Spinal cord (tissue), 9 donors: ENCODE measurements at regions not wholly inside any gene's neighbourhood (a gene's known extent, or its start where the extent isn't known, plus 50 kb on each side); places are given as distances from the start of the nearest gene placed in this dataset.
A peak's percentile ranks its signal among the peaks of the same experiment; 100 is the strongest.

Experiments used
- DNase-seq, 6 donors: peaks; one replicate each; pipeline versions ENCODE4 v3.0.0 to v3.0.0-alpha.2; 2013 to 2015; ENCODE audit warnings: low spot score in 6 of 6, low read depth in 4 of 6
- H3K27ac ChIP-seq: one replicate; pipeline ENCODE4 v1.5.1; 2013; ENCODE audit warnings: low read depth, low read length, control low read depth
- H3K27me3 ChIP-seq: one replicate; pipeline ENCODE4 v1.6.1; 2013; ENCODE audit warnings: low read length; ENCODE audit not compliant: control insufficient read depth, insufficient read depth
- H3K36me3 ChIP-seq: one replicate; pipeline ENCODE4 v1.6.1; 2013; ENCODE audit warnings: low read length; ENCODE audit not compliant: control insufficient read depth, insufficient read depth
- H3K4me1 ChIP-seq: one replicate; pipeline ENCODE4 v1.6.1; 2013; ENCODE audit warnings: low read length; ENCODE audit not compliant: control insufficient read depth, insufficient read depth
- H3K4me3 ChIP-seq: one replicate; pipeline ENCODE4 v1.5.1; 2013; ENCODE audit warnings: low read depth, low read length, control low read depth
- H3K9me3 ChIP-seq: one replicate; pipeline ENCODE4 v1.6.1; 2013; ENCODE audit warnings: low read length; ENCODE audit not compliant: control insufficient read depth, insufficient read depth
- WGBS: methylation state at CpG from one replicate; pipeline ENCODE4 v1.1.5; 2013; ENCODE audit warnings: missing lambda C conversion rate; ENCODE audit not compliant: insufficient coverage; 5-methylcytosine and 5-hydroxymethylcytosine counted together
- donor health status: healthy.

GRCh38 chr10:111785921-111786320, 397.6 kb downstream of the GPAM start:
- no peak overlapping the region for H3K27ac ChIP-seq
- H3K9me3 ChIP-seq: no peaks in the 10 kb centered on the region
- WGBS: no CpG with 5 or more reads among the region's 1 CpG
- H3K4me1 ChIP-seq: no peaks in the 10 kb centered on the region
- peak in 4 of 6 donors; percentile 11 to 79 (median 41) for DNase-seq
- H3K36me3 ChIP-seq: no peaks in the 10 kb centered on the region
- no peaks in the 10 kb centered on the region for H3K27me3 ChIP-seq
- H3K4me3 ChIP-seq: no peak overlapping the region

GRCh38 chr10:111789821-111790220, 393.7 kb downstream of the GPAM start:
- H3K9me3 ChIP-seq: no peaks in the 10 kb centered on the region
- H3K4me3 ChIP-seq: no peak overlapping the region
- DNase-seq: no peak
- H3K27ac ChIP-seq: no peak overlapping the region
- no peaks in the 10 kb centered on the region for H3K27me3 ChIP-seq
- no peaks in the 10 kb centered on the region for H3K36me3 ChIP-seq
- H3K4me1 ChIP-seq: no peaks in the 10 kb centered on the region

GRCh38 chr10:111801841-111802240, 381.7 kb downstream of the GPAM start:
- H3K4me3 ChIP-seq: no peak overlapping the region
- 33% methylated on average over 2 of the region's 2 CpGs for WGBS
- no peaks in the 10 kb centered on the region for H3K27me3 ChIP-seq
- H3K9me3 ChIP-seq: no peaks in the 10 kb centered on the region
- peaks cover 2% of the 10 kb centered on the region for H3K4me1 ChIP-seq
- no peak overlapping the region for H3K27ac ChIP-seq
- DNase-seq: no peak
- no peaks in the 10 kb centered on the region for H3K36me3 ChIP-seq

GRCh38 chr10:111804781-111805180, 378.8 kb downstream of the GPAM start:
- no peaks in the 10 kb centered on the region for H3K27me3 ChIP-seq
- no peak overlapping the region for H3K4me3 ChIP-seq
- peaks cover 2% of the 10 kb centered on the region for H3K4me1 ChIP-seq
- no peaks in the 10 kb centered on the region for H3K9me3 ChIP-seq
- DNase-seq: peak in 1 of 6 donors; percentile 91
- H3K36me3 ChIP-seq: no peaks in the 10 kb centered on the region
- no peak overlapping the region for H3K27ac ChIP-seq
- no CpG with 5 or more reads among the region's 3 CpGs for WGBS

GRCh38 chr10:111811517-111811916, 372.0 kb downstream of the GPAM start:
- Histone ChIP-seq H3K4me1 (no peaks in the 10 kb centered on the region), H3K27me3 (no peaks in the 10 kb centered on the region), H3K36me3 (no peaks in the 10 kb centered on the region), H3K9me3 (no peaks in the 10 kb centered on the region), H3K27ac (no peak overlapping the region), H3K4me3 (no peak overlapping the region)
- no peak for DNase-seq
- WGBS: 80% methylated on average over 1 of the region's 3 CpGs

GRCh38 chr10:111820471-111820870, 363.1 kb downstream of the GPAM start:
- Histone ChIP-seq H3K27ac (no peak overlapping the region), H3K36me3 (no peaks in the 10 kb centered on the region), H3K27me3 (no peaks in the 10 kb centered on the region), H3K9me3 (no peaks in the 10 kb centered on the region), H3K4me1 (no peaks in the 10 kb centered on the region), H3K4me3 (no peak overlapping the region)
- DNase-seq: no peak
- 60% methylated on average over 1 of the region's 3 CpGs for WGBS

GRCh38 chr10:111821871-111822270, 361.7 kb downstream of the GPAM start:
- peak in 2 of 6 donors; percentile 62 to 93 for DNase-seq
- H3K36me3 ChIP-seq: no peaks in the 10 kb centered on the region
- no peak overlapping the region for H3K27ac ChIP-seq
- no peaks in the 10 kb centered on the region for H3K4me1 ChIP-seq
- WGBS: 33% methylated on average over 1 of the region's 2 CpGs
- no peak overlapping the region for H3K4me3 ChIP-seq
- no peaks in the 10 kb centered on the region for H3K27me3 ChIP-seq
- H3K9me3 ChIP-seq: no peaks in the 10 kb centered on the region

GRCh38 chr10:111822661-111823060, 360.9 kb downstream of the GPAM start:
- Histone ChIP-seq H3K27ac (no peak overlapping the region), H3K36me3 (no peaks in the 10 kb centered on the region), H3K9me3 (no peaks in the 10 kb centered on the region), H3K4me1 (no peaks in the 10 kb centered on the region), H3K27me3 (no peaks in the 10 kb centered on the region), H3K4me3 (no peak overlapping the region)
- WGBS: no CpG with 5 or more reads among the region's 2 CpGs
- peak in 1 of 6 donors; percentile 47 for DNase-seq

GRCh38 chr10:111824128-111824527, 359.4 kb downstream of the GPAM start:
- WGBS: no CpG with 5 or more reads among the region's 5 CpGs
- Histone ChIP-seq H3K4me3 (no peak overlapping the region), H3K27me3 (no peaks in the 10 kb centered on the region), H3K9me3 (no peaks in the 10 kb centered on the region), H3K4me1 (no peaks in the 10 kb centered on the region), H3K27ac (no peak overlapping the region), H3K36me3 (no peaks in the 10 kb centered on the region)
- peak in 1 of 6 donors; percentile 69 for DNase-seq

- Histone ChIP-seq H3K27me3 (no peaks in the 10 kb centered on the region), H3K4me1 (peaks cover 7% of the 10 kb centered on the region), H3K4me3 (no peak overlapping the region), H3K9me3 (no peaks in the 10 kb centered on the region), H3K27ac (no peak overlapping the region), H3K36me3 (no peaks in the 10 kb centered on the region)
- 40% methylated on average over 4 of the region's 7 CpGs for WGBS
- DNase-seq: peak in 1 of 6 donors; percentile 32
These were observed 353.2 kb downstream of the GPAM start for GRCh38 chr10:111830359-111830758.
